NAMALWA (cell line): ENCODE measurements at regions not wholly inside any gene's neighbourhood (a gene's known extent, or its start where the extent isn't known, plus 50 kb on each side); places are given as distances from the start of the nearest gene placed in this dataset.
A peak's percentile ranks its signal among the peaks of the same experiment; 100 is the strongest.
"Not testable (repeated sequence)": the region's sequence is repeated elsewhere in the genome, so short reads cannot be mapped to it uniquely, and the experiment has no call there.

Experiments used
- DNase-seq: peaks from one replicate; pipeline ENCODE4 v3.0.0-alpha.2; 2015; ENCODE audit warnings: low spot score

DNA sequence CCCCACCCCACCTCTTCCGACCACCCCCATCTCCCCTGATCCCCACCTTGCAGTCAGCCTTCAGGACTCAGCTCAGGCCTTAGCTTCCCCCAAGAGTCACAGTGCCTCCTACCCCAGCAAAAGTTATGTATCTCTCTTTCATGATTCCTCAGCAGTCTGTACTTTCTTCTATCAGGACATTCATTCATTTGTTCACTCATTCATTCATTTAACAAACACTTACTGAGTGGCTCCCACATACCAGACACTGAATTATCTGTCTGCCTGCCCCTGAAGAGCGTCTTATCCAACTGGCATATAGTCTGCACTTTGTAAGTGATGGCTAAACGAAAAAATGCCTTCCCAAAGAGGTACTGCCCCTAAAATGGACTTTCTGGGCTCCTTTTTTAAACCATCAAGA lies 114.4 kb upstream of the SLC35F3 start:
- no peak for DNase-seq

DNA sequence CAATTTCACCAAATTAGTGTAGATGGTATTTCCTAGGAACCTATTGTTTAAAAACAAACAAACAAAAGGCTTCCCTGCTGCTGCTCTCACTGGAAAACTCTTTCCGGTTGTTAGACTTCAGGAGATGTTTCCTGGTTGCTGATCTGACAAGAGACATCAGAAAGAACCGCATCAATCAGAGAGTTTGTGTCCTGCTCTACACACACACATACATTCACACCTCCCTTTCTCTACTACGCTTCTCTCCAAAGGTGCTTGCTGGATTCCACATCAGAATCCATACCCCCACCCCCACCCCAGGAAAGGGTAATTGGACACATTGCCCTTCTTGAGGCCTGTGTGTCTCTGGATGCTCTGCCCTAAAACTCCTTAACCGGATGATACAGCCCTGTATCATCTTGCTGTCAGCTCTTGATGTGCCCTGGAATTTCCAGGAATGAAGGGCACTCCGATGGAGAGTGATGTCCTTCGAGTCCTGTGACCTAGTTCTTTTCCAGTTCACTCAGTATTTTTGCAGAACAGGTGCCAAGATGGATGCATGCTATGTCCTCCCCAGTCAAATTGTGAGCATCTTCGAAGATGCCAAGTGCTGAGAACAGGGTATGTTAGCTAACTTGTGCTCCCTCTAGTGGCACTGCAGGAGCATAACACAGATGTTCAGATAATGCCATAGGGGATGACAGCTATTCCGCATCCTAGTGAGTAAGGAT lies 113.7 kb upstream of the SLC35F3 start:
- peak; percentile 59 for DNase-seq

DNA sequence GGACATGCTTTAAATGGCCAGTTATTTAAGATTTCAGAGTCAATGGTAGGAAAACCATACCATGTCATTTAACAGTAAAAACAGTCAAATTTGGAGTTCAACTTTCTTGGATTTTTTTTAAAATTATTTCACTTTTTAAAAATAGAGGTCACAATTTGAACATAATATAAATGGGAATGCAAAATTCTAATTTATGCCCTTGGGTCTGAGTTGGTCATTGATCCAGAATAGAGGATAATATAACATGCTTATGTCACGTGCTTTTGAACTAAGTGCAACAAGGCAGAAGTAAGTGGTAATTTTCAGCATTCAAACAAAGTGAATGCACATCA lies 113.1 kb upstream of the SLC35F3 start:
- DNase-seq, result no peak

DNA sequence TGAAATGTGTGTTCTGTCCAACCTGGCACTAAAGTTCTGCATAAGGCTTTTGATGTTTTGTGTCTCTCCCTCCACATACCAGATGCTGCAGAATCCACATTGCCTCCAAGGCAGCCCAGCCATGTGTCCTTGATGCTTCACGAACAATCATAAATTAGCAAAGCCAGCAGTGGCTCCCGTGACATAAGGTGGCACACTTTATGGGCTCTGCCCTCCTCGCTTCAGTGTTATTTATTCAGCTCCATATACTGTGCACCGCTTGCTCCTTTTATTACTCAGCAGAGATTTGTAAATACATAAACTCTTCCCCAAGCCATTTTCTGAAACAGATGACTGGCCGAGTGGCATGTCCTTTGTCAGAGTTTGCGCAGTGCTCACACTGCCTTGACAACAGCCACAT lies 112.8 kb upstream of the SLC35F3 start:
- DNase-seq, result no peak

DNA sequence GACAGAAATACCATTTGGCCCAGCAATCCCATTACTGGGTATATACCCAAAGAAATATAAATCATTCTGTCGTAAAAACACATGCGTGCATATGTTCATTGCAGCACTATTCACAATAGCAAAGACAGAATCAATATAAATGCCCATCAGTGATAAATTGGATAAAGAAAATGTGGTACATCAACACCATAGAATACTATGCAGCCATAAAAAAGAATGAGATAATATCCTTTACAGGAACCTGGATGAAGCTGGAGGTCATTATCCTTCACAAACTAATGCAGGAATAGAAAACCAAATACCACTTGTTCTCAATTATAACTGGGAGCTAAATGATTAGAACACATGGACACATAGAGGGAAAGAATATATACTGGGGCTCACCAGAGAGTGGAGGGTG lies 109.6 kb upstream of the SLC35F3 start:
- DNase-seq, result no peak

DNA sequence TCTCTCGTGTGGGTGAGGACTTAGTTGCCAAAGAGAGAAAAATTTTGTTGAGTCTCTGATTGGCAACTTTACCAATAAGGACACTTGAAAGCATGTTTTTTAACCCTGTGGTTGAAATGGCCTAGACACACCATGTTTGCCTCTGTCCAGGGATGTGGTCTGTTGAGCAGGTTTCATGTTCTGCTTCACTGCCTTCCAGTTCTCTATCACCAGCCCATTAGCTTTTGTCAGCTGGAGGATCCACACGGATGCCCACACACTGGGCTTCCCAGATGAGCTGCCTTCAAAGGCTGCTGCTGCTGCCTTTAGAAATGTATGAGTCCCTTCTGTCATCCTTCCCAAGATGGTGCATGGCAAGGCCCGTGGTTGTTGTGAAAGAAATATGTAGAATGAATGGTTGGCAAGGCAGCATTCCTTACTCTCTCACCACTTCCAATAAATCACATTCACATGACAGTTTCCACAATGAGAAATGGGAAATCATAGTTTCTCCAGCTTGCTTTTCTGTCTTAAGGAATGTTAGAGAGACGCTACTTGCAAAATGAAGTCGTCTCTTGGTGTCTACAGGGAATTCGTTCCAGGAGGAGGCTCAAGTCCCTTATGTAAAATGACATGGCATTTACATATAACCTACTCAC lies 108.2 kb upstream of the SLC35F3 start:
- DNase-seq, result no peak

DNA sequence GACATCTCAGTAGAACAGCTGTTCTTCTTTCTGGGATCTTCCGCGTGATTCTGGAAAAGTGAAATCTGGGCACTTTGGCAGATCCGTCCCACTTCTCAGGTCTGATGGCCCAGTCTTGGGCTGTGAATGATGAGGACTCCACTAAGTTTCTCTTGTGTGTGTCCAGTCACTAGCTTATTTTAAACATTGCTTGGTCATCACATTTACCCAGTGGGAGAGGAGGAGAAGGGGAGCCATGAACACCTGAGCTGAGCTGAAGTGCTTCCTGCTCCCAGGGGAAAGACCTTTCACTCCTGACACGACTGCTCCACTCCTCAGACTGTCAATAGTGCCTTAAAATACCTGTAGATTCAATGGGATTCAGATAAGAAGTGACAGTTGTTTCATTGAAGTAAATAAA lies 101.9 kb upstream of the SLC35F3 start:
- DNase-seq, result no peak

DNA sequence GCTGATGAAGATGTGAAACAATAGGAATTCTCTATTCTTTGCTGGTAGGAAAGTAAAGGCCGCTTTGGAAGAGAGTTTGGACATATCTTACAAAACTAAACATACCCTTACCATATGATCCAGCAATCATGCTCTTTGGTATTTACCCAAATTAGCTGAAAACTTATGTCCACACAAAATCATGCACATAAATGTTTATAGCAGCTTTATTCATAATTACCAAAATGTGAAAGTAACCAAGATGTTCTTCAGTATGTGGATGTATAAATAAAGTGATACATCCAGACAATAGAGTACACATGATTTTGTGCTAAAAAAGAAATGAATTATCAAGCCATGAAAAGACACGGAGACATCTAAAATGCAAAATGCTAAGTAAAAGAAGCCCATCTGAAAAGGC lies 98.7 kb upstream of the SLC35F3 start:
- DNase-seq, result no peak

DNA sequence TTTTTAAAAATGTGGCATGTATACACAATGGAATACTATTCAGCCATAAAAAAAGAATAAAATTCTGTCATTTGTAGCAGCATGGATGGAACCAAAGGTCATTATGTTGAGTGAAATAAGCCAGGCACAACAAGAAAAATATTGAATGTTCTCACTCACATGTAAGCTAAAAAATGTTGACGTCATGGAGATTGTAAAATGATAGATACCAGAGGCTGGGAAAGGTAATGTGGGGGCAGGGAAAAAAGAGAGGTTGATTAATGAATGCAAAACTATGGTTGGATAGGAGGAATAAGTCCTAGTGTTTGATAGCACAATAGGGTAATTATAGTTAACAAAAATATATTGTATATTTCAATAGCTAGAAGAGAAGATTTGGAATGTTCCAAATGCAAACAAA lies 89.1 kb upstream of the SLC35F3 start:
- no peak for DNase-seq

DNA sequence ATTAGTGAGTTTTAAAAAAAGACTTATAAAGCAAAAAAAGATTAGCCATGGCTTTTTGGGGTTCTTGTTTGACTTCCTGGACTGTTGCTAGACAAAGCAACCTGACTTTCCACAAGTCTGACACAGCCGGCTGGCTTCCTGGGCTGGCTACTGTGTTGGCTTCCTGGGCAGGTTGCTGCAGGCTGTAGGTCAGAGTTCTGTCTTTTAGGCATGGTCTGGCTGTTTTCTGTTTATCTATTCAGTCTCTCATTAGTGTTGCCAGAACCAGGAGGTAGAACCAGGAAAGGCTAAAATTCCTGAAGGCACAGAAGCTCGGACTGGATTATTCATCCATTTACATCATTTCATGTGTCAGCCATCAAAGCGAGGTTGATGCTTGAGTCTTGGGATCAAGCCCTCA lies 88.6 kb upstream of the SLC35F3 start:
- no peak for DNase-seq

DNA sequence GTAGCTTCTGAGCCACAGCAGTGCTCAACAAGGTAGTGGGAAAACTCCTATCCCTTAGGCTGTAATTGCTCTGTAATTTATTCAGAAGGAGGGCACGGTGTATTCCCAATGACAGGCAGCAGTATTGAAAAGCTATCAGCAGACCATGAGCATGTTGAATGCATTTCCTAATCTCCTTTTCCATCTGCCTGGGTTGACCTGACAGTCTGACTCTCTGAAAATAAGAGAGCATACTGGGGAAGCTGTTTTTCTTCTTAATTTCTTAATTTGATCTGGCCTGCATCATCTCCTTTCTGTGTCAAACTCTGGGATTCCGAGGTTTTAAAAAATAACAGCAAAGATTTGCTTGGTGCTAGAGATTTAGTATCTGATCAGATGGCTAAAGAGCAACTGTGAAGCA lies 88.1 kb upstream of the SLC35F3 start:
- DNase-seq, result no peak

DNA sequence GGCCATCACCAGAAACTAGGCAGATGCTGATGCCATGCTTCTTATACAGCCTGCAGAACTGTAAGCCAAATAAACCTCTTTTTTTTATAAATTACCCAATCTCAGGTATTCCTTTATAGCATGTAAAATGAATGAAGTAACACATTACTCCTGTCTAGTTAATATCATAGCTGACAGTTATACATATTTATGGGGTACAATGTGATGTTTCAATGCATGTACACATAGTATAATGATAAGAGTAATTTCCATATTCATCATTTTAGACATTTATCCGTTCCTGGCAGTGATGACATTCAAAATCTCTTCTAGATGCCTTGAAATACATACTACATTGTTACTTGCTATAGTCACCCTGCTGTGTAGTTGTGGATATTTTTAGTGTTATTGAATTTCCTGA lies 85.4 kb upstream of the SLC35F3 start:
- DNase-seq, result no peak

DNA sequence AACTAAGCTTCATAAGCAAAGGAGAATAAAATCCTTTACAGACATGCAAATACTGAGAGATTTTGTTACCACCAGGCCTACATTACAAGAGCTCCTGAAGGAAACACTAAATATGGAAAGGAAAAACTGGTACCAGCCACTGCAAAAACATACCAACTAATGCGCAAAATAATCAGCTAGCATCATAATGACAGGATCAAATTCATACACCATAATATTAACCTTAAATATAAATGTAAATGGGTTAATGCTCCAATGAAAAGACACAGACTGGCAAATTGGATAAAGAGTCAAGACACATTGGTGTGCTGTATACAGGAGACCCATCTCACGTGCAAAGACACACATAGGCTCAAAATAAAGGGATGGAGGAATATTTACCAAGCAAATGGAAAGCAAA lies 80.3 kb upstream of the SLC35F3 start:
- not testable (repeated sequence) for DNase-seq

DNA sequence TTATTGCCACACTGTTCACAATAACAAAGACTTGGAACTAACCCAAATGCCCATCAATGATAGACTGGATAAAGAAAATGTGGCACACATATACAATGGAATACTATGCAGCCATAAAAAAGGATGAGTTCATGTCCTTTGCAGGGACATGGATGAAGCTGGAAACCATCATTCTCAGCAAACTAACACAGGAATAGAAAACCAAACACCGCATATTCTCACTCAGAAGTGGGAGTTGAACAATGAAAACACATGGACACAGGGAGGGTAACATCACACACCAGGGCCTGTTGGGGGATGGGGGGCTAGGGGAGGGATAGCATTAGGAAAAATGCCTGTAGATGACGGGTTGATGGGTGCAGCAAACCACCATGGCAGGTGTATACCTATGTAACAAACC lies 76.5 kb upstream of the SLC35F3 start:
- not testable (repeated sequence) for DNase-seq

DNA sequence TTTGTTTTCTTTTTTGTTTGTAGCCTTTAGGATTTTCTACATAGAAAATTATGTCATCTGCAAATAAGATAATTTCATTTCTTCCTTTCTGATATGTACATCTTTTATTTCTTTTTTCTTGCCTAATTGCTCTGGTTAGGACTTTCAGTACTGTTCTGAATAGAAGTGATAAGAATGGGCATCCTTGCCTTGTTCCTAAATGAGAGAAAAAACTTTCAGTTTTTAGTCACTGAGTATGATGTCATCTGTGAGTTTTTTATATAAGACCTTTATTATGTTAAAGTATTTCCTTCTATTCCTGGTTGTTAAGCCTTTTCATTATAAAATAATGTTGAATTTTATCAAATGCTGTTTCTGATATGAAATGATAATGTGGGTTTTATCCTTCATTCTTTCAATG lies 76.0 kb upstream of the SLC35F3 start:
- DNase-seq, result no peak

DNA sequence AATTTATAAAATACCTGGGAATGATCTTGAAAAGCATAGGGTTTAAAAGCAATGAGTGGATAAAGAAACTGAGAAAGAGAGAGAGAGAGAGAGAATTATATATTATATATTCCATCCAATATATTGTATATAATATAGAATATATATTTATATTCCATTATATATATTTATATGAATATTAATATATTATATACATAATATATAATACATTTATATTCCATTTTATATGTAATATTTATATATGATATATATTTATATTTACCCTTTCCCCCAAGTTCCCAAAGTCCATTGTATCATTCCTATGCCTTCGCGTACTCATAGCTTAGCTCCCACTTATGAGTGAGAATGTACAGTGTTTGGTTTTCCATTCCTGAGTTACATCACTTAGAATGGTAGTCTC lies 69.9 kb upstream of the SLC35F3 start:
- DNase-seq, result no peak

DNA sequence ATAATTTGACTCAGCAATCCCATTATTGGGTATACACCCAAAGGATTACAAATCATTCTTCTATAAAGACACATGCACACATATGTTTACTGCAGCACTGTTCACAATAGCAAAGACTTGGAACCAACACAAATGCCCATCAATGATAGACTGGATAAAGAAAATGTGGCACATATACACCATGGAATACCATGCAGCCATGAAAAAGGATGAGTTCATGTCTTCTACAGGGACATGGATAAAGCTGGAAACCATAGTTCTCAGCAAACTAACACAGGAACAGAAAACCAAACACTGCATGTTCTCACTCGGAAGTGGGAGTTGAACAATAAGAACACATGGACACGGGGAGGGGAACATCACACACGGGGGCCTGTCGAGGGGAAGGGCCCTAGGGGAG lies 66.3 kb upstream of the SLC35F3 start:
- DNase-seq, result not testable (repeated sequence)

DNA sequence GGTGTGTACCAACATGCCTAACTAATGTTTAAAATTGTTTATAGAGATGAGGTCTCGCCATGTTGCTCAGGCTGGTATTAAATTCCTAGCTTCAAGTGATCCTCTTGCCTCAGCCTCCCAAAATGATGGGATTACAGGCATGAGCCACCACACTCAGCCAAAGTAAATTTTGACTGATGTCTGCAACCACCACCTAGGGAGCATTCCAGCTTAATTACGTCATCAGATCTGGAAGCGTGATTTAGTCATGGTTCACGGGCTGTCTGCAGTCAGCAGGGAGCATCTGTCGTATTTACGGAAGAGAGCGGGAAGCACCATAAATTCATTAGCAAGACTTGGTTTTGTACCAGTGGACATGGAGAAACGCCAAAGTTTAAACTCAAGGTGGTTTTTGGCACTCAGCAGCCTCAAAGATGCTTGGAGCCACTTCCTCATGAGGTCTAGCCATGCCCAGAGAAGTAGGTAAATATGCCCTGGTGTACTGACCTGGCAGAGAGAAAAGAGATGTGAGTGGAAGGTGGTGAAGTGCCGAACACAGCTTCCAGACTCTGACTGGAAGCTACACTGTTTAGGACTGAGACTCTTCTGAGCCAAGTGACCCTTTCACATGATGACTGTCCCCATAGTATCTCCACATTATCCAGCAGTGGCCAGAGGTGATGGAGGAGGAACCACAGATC lies 60.8 kb upstream of the SLC35F3 start:
- no peak for DNase-seq

DNA sequence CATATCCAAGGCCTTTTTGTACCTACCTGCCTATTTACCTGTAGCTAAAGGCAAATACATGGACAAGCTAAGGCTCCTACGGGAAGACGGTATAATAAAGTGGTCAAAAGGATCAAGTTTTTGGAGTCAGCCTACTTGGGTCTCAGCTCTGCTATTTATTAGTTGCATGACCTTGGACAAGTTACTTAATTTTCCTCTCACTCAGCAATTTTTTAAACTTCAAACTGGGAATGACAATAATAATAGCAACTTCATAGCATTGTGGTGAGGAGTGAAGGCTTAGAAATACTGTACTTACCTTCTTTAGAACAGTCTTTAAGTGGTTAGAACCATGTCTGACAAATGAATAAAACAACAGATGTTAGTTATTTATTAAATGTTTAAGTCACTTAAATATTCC lies 60.2 kb upstream of the SLC35F3 start:
- no peak for DNase-seq

DNA sequence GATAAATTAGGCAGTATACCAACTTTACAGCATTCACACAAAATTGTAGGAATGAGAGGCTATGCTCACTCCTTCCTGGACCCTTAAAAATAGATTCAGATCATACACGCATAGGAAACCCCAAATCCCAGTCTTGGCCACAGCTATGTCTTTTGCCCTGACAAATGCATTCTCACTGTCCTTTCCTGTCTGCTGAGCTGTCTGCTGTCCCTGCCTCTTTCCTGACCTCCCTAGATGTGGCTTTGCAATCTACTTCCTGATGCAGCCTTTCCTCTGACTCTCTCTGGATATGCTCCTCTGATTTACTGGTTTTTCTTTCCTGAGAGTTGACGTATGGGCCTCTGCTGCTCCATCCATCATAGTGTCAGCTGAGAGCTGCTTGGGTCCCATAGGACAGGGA lies 59.8 kb upstream of the SLC35F3 start:
- DNase-seq, result no peak
